ENCODE measurements at regions not wholly inside any gene's neighbourhood (a gene's known extent, or its start where the extent isn't known, plus 50 kb on each side); places are given as distances from the start of the nearest gene placed in this dataset.

GRCh38 chr4:111837761-111838160 is 307.5 kb upstream of the FAM241A start:
- BruUV-seq (replicated peaks), result no TSS peak
- Histone ChIP-seq H3K36me3 (ENCODE audit: control insufficient read depth in 2 of 2, extremely low read depth in 1 of 2, insufficient read depth in 2 of 2, low read length in 2 of 2) (no peaks in the 10 kb centered on the region), H3K4me3 (replicated peaks in 1 of 3; ENCODE audit: insufficient read depth in 1 of 3, low read depth in 1 of 3, low read length in 3 of 3) (no peak overlapping the region), H3K27me3 (ENCODE audit: control insufficient read depth in 2 of 2, insufficient read depth in 2 of 2, low read length in 2 of 2) (peaks cover 0 to 2% of the 10 kb centered on the region in 2 experiments), H3K27ac (ENCODE audit: insufficient read depth, low read depth, low read length) (no peak overlapping the region), H2AFZ (ENCODE audit: low read depth, low read length) (no peak overlapping the region), H3K9ac (replicated peaks; ENCODE audit: extremely low read depth, insufficient read depth, low read length) (no peak overlapping the region), H3K79me2 (ENCODE audit: control insufficient read depth, insufficient read depth, low read length) (no peaks in the 10 kb centered on the region), H3K4me2 (ENCODE audit: insufficient read depth, low read length) (no peak overlapping the region), H3K4me1 (ENCODE audit: control insufficient read depth, extremely low read depth, insufficient read depth, low read length) (no peaks in the 10 kb centered on the region), H3K9me1 (replicated peaks; ENCODE audit: control insufficient read depth, extremely low read depth, insufficient read depth, low read length) (no peaks in the 10 kb centered on the region), H3K9me3 (replicated peaks; ENCODE audit: control insufficient read depth, insufficient read depth, low read length) (no peaks in the 10 kb centered on the region), H4K20me1 (replicated peaks; ENCODE audit: control insufficient read depth, extremely low read depth, insufficient read depth, low read length) (no peaks in the 10 kb centered on the region)
- FAIRE-seq (no peak), DNase-seq (ENCODE audit: low read depth, low spot score) (no peak)
- intact Hi-C loops (cut with micrococcal nuclease) (no loop called here), dilution Hi-C loops (cut with MboI; ENCODE audit: extremely low pct_ligation_motif_present, low sequenced_read_pairs) (no loop called here)
- ChIA-PET POLR2A (no interaction called here), CTCF (interaction anchor here (1.1 kb wide), 1 partner anchor 17 kb away, joined by 5 read pairs; no protein-coding TSS in a partner anchor)
- TF ChIP-seq FOS (IDR thresholded peaks at IDR 0.05; ENCODE audit: borderline replicate concordance, insufficient read depth, low read length) (no peak), EZH2 (IDR thresholded peaks at IDR 0.05; ENCODE audit: borderline replicate concordance, low read depth, low read length, severe bottlenecking) (no peak), JUN (IDR thresholded peaks at IDR 0.05; ENCODE audit: borderline replicate concordance, insufficient read depth, insufficient read length, low read depth) (no peak), GATA2 (IDR thresholded peaks at IDR 0.05; ENCODE audit: insufficient read depth, insufficient read length, low read depth, low read length) (no peak), POLR2A (IDR thresholded peaks at IDR 0.05; ENCODE audit: low read depth, low read length) (no peak), MAX (IDR thresholded peaks at IDR 0.05; ENCODE audit: insufficient read depth, insufficient read length) (no peak), MYC (IDR thresholded peaks at IDR 0.05; ENCODE audit: low read depth, low read length) (no peak), CTCF (IDR thresholded peaks at IDR 0.05; ENCODE audit: extremely low read depth in 1 of 2, insufficient read depth in 1 of 2, low read depth in 1 of 2, low read length in 2 of 2) (no peak), POLR2AphosphoS5 (IDR thresholded peaks at IDR 0.05; ENCODE audit: insufficient read depth, low read depth, low read length) (no peak)

Measured in endothelial cell of umbilical vein (primary cell).